GM23248 (cell line): ENCODE measurements at regions not wholly inside any gene's neighbourhood (a gene's known extent, or its start where the extent isn't known, plus 50 kb on each side); places are given as distances from the start of the nearest gene placed in this dataset.

Experiments
- DNase-seq: peaks from one replicate; pipeline ENCODE4 v3.0.0-alpha.2; 2015
- H2AFZ ChIP-seq: fragments of 200-600 bp; sonication (generic); 2 replicates; pipeline ENCODE4 v1.6.1; 2016; ENCODE audit warnings: antibody characterized with exemption
- H3F3A ChIP-seq: fragments of 200-600 bp; sonication (generic); 2 replicates; pipeline ENCODE4 v1.6.1; 2016; ENCODE audit warnings: mild to moderate bottlenecking, antibody characterized with exemption, mixed run types; ENCODE audit not compliant: insufficient read depth
- H3K27ac ChIP-seq: fragments of 200-600 bp; sonication (generic); 2 replicates; pipeline ENCODE4 v1.5.1; 2016; ENCODE audit warnings: mild to moderate bottlenecking
- H3K27me3 ChIP-seq: fragments of 200-600 bp; sonication (generic); replicated peaks from 2 replicates; pipeline ENCODE4 v1.6.1; 2016; ENCODE audit warnings: mild to moderate bottlenecking; ENCODE audit not compliant: insufficient read depth
- H3K36me3 ChIP-seq: fragments of 200-600 bp; sonication (generic); 2 replicates; pipeline ENCODE4 v1.6.1; 2016; ENCODE audit warnings: low read depth, mild to moderate bottlenecking
- H3K4me1 ChIP-seq: fragments of 200-600 bp; sonication (generic); 2 replicates; pipeline ENCODE4 v1.6.1; 2016; ENCODE audit warnings: mild to moderate bottlenecking; ENCODE audit not compliant: insufficient read depth
- H3K4me2 ChIP-seq: fragments of 200-600 bp; sonication (generic); one replicate; pipeline ENCODE4 v1.6.1; 2016; ENCODE audit warnings: mild to moderate bottlenecking; ENCODE audit not compliant: unreplicated experiment
- H3K4me3 ChIP-seq: fragments of 200-600 bp; sonication (generic); 2 replicates; pipeline ENCODE4 v1.5.1; 2016; ENCODE audit warnings: mild to moderate bottlenecking
- H3K79me2 ChIP-seq: fragments of 200-600 bp; sonication (generic); 2 replicates; pipeline ENCODE4 v1.6.1; 2016; ENCODE audit warnings: mild to moderate bottlenecking; ENCODE audit not compliant: insufficient read depth
- H3K9ac ChIP-seq: fragments of 200-600 bp; sonication (generic); 2 replicates; pipeline ENCODE4 v1.6.1; 2016; ENCODE audit warnings: mild to moderate bottlenecking
- H3K9me2 ChIP-seq: fragments of 200-600 bp; sonication (generic); 2 replicates; pipeline ENCODE4 v1.6.1; 2016; ENCODE audit warnings: mixed run types, mild to moderate bottlenecking, moderate library complexity; ENCODE audit not compliant: insufficient read depth
- H3K9me3 ChIP-seq: fragments of 200-600 bp; sonication (generic); one replicate; pipeline ENCODE4 v1.6.1; 2017; ENCODE audit warnings: low read depth
- H4K20me1 ChIP-seq: fragments of 200-600 bp; sonication (generic); 2 replicates; pipeline ENCODE4 v1.6.0; 2016; ENCODE audit not compliant: insufficient read depth
- EZH2 ChIP-seq: fragments of 200-600 bp; sonication (generic); IDR thresholded peaks from 2 replicates; pipeline ENCODE4 v1.6.1; 2018; ENCODE audit warnings: antibody characterized with exemption, mild to moderate bottlenecking; ENCODE audit not compliant: insufficient read depth, poor library complexity, severe bottlenecking
- EZH2phosphoT487 ChIP-seq: fragments of 200-600 bp; sonication (generic); IDR thresholded peaks from 2 replicates; pipeline ENCODE4 v1.6.1; 2018; ENCODE audit warnings: antibody characterized with exemption, moderate library complexity, mild to moderate bottlenecking, low read depth; ENCODE audit not compliant: insufficient read depth
- WGBS, 2 experiments: methylation state at CpG; one replicate each; pipeline ENCODE4 v1.1.6; 2015 to 2017; ENCODE audit warnings: low lambda C conversion rate in 2 of 2, low coverage in 1 of 2; ENCODE audit errors: missing lambda C conversion rate in 2 of 2; 5-methylcytosine and 5-hydroxymethylcytosine counted together
- in situ Hi-C: fragments of 300-500 bp; cut with MboI; formaldehyde crosslinking; loops from 2 replicates; pipeline ENCODE4 v1.15.0; 2020

DNA sequence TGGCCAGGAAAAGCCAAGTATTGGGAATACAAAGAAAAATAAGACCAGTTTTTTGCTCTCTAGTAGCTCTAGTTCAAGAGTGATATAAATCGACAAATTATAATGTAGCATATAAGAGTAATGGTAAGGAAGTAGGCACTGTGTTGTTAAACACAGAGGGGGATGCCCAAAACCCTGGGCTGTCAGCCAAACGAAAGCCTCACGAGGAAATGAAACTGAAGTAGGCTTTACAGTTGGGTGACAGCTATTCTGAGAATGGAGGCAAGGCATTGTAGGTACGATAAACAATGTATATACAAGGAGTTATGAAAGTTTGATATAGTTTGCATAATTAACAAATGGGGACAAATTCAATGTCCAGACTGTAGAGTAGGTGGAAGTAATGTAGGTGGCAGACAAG lies 176.4 kb downstream of the FAM181B start:
- no peak overlapping the region for H2AFZ ChIP-seq

GRCh38 chr11:82556210-82556609 lies 177.5 kb downstream of the FAM181B start:
- no peaks in the 10 kb centered on the region for H3K4me1 ChIP-seq
- H3K27ac ChIP-seq = no peak overlapping the region
- no peaks in the 10 kb centered on the region for H3K36me3 ChIP-seq
- no peaks in the 10 kb centered on the region for H4K20me1 ChIP-seq
- no peak overlapping the region for H3K4me2 ChIP-seq
- H3K9me2 ChIP-seq = no peaks in the 10 kb centered on the region
- TF ChIP-seq EZH2 = no peak
- TF ChIP-seq EZH2phosphoT487 = no peak
- no peak for DNase-seq
- H3F3A ChIP-seq = no peaks in the 10 kb centered on the region
- no peak overlapping the region for H2AFZ ChIP-seq
- no peaks in the 10 kb centered on the region for H3K9me3 ChIP-seq
- in situ Hi-C loops = no loop called here
- no peaks in the 10 kb centered on the region for H3K79me2 ChIP-seq
- H3K27me3 ChIP-seq = no peaks in the 10 kb centered on the region
- no peak overlapping the region for H3K9ac ChIP-seq
- no peak overlapping the region for H3K4me3 ChIP-seq

More for the DNA sequence above, 176.4 kb downstream of the FAM181B start:
- Histone ChIP-seq H3K27ac (no peak overlapping the region), H3K4me1 (no peaks in the 10 kb centered on the region), H4K20me1 (no peaks in the 10 kb centered on the region), H3K36me3 (no peaks in the 10 kb centered on the region), H3K9ac (no peak overlapping the region), H3K9me3 (no peaks in the 10 kb centered on the region), H3K79me2 (no peaks in the 10 kb centered on the region), H3K9me2 (no peaks in the 10 kb centered on the region), H3K4me3 (no peak overlapping the region), H3K4me2 (no peak overlapping the region), H3F3A (no peaks in the 10 kb centered on the region), H3K27me3 (no peaks in the 10 kb centered on the region)
- WGBS, 2 experiments = 9 to 14% methylated on average over 4 of the region's 4 CpGs
- TF ChIP-seq EZH2phosphoT487 = no peak
- no peak for TF ChIP-seq EZH2
- DNase-seq = no peak
- in situ Hi-C loops = no loop called here

DNA sequence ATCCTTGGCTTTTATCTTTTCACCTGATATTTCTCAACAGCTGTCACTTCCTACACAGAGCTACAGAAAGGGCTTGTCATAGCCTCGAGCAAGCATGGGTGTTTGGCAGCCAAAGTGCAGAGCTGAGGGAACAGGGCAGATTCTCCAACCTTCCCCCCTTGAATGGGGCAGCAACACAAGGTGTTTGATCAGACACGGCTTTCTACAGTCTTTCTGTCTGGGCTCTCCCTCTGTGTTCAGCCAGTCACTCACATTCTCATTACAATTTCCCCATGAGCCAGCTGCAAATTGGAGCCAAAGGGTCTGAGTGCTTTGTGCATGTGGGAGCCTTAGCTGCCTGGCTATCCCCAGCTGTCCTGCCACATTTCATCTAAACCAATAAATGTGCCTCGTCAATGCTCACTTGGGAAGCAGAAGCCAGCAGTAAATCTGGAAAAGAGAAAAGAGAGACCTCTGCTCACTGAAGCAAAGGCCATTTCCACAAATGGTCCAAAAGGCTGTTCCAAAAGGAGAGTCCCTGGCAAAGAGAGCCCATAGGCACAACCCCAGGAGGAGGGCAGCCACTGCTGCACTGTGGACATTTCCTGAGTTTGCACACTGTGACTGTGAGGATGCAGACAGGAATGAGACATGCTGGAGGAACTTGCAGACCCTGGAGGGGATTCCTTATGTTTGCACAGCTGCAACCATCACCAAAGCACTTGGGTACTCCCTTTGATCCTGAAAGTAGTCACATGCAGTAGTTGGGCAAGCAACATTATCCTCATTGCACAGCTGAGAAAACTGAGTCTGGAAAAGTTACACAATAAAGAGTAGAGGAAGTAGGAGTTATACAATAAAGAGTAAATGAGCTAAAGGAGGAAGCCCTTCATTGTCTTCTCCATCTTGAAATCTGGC lies 186.8 kb downstream of the FAM181B start:
- in situ Hi-C loops = no loop called here
- Histone ChIP-seq H2AFZ (no peak overlapping the region), H4K20me1 (no peaks in the 10 kb centered on the region), H3K27ac (no peak overlapping the region), H3K9me2 (no peaks in the 10 kb centered on the region), H3F3A (no peaks in the 10 kb centered on the region), H3K4me3 (no peak overlapping the region), H3K27me3 (no peaks in the 10 kb centered on the region), H3K4me1 (no peaks in the 10 kb centered on the region), H3K9me3 (no peaks in the 10 kb centered on the region), H3K79me2 (no peaks in the 10 kb centered on the region), H3K4me2 (no peak overlapping the region), H3K36me3 (no peaks in the 10 kb centered on the region), H3K9ac (no peak overlapping the region)
- no peak for DNase-seq
- TF ChIP-seq EZH2 (no peak), EZH2phosphoT487 (no peak)
- WGBS, 2 experiments = 2 to 4% methylated on average over 3 of the region's 3 CpGs

DNA sequence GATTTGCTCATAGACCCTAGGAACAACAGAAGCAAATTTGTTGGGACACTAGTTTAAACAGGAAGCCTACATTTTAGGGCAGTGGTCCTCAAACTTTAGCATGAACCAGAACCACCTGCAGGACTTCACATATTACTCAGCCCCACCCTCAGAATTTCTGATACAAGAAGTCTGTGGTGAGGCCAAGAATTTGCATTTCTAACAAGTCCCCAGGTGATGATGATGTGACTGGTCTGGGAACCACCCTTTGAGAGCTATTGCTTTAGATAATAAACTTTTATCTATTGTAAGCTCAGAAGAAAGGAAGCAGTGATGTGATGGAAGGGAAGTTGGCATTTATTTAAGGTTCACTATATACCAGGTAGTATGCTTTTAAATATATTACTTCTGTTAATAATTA lies 194.0 kb downstream of the FAM181B start:
- no peak overlapping the region for H2AFZ ChIP-seq
- TF ChIP-seq EZH2 (no peak), EZH2phosphoT487 (no peak)

DNA sequence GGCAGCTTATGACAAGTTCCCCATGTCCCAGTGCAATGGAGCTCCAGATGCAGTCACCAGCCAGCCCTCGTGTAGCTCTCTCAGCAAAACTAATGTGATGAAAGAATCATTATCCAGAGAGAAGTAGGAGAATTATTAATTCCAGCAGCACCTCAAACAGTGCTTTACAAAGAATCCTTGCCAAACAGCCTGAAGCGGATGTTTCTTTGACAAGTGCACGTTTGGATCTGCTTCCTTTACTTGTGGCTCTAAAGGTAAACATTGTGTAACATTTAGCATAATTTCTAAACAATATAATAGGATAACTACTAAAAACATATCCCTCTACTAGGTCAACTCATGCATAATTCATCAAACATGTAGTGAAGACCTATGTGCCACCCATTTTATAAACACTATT lies 197.0 kb downstream of the FAM181B start:
- Histone ChIP-seq H3K36me3 (no peaks in the 10 kb centered on the region), H2AFZ (no peak overlapping the region), H3K4me1 (no peaks in the 10 kb centered on the region), H3K27me3 (no peaks in the 10 kb centered on the region), H3K4me3 (no peak overlapping the region), H3K27ac (no peak overlapping the region), H3K79me2 (no peaks in the 10 kb centered on the region), H3K4me2 (no peak overlapping the region), H3K9me3 (no peaks in the 10 kb centered on the region), H3K9ac (no peak overlapping the region), H3F3A (no peaks in the 10 kb centered on the region), H3K9me2 (no peaks in the 10 kb centered on the region), H4K20me1 (no peaks in the 10 kb centered on the region)
- in situ Hi-C loops = no loop called here
- no peak for DNase-seq
- WGBS, 2 experiments = 21 to 25% methylated on average over 3 of the region's 3 CpGs
- no peak for TF ChIP-seq EZH2phosphoT487
- TF ChIP-seq EZH2 = no peak

More for the DNA sequence above, 194.0 kb downstream of the FAM181B start:
- Histone ChIP-seq H3K4me3 (no peak overlapping the region), H3F3A (no peaks in the 10 kb centered on the region), H3K9me2 (no peaks in the 10 kb centered on the region), H3K36me3 (no peaks in the 10 kb centered on the region), H3K9ac (no peak overlapping the region), H4K20me1 (no peaks in the 10 kb centered on the region), H3K79me2 (no peaks in the 10 kb centered on the region), H3K4me2 (no peak overlapping the region), H3K27me3 (no peaks in the 10 kb centered on the region), H3K9me3 (no peaks in the 10 kb centered on the region), H3K27ac (no peak overlapping the region), H3K4me1 (no peaks in the 10 kb centered on the region)
- in situ Hi-C loops = no loop called here
- DNase-seq = no peak
